PFSK-1 (cell line): ENCODE measurements at regions not wholly inside any gene's neighbourhood (a gene's known extent, or its start where the extent isn't known, plus 50 kb on each side); places are given as distances from the start of the nearest gene placed in this dataset.

ENCODE experiments used
- FOXP2 ChIP-seq: optimal IDR thresholded peaks from 2 replicates; pipeline ENCODE3; 2011; ENCODE audit warnings: borderline replicate concordance, control low read depth, inconsistent platforms; ENCODE audit not compliant: insufficient read depth; ENCODE audit errors: extremely low read length, extremely low read depth
- POLR2AphosphoS5 ChIP-seq: IDR thresholded peaks from 2 replicates; pipeline ENCODE4 v1.6.1; 2012; ENCODE audit warnings: low read depth, mild to moderate bottlenecking, control low read depth, low read length, moderate library complexity
- REST ChIP-seq, 2 experiments: IDR thresholded peaks; 2 replicates each; pipeline versions ENCODE4 v1.6.1 to v1.8.0; 2011 to 2012; ENCODE audit warnings: low read depth in 2 of 2, low read length in 2 of 2, control low read depth in 1 of 2, inconsistent platforms in 1 of 2, mild to moderate bottlenecking in 1 of 2, moderate library complexity in 1 of 2; ENCODE audit not compliant: insufficient read depth in 1 of 2
- SIN3A ChIP-seq: IDR thresholded peaks from 2 replicates; pipeline ENCODE4 v1.6.1; 2012; ENCODE audit warnings: mild to moderate bottlenecking, low read length, moderate library complexity, borderline replicate concordance; ENCODE audit not compliant: insufficient read depth
- TAF1 ChIP-seq: IDR thresholded peaks from 2 replicates; pipeline ENCODE4 v1.6.1; 2012; ENCODE audit warnings: low read length, control low read depth, borderline replicate concordance; ENCODE audit not compliant: insufficient read depth

GRCh38 chr2:12435430-12436222 lies 281.1 kb upstream of the TRIB2 start:
- TF ChIP-seq FOXP2 (no peak), TAF1 (no peak), POLR2AphosphoS5 (no peak)

GRCh38 chr2:12436483-12436882 lies 280.3 kb upstream of the TRIB2 start:
- TF ChIP-seq SIN3A (no peak), FOXP2 (no peak)

GRCh38 chr2:12436935-12437561 lies 279.7 kb upstream of the TRIB2 start:
- TF ChIP-seq TAF1 (no peak), POLR2AphosphoS5 (no peak), REST (IDR thresholded peaks at IDR 0.05; ENCODE audit: insufficient read depth in 1 of 2, low read depth in 2 of 2, low read length in 2 of 2) (no peak), SIN3A (no peak), FOXP2 (no peak)

- TF ChIP-seq TAF1: no peak
- no peak for TF ChIP-seq REST (IDR thresholded peaks at IDR 0.05; ENCODE audit: insufficient read depth in 1 of 2, low read depth in 2 of 2, low read length in 2 of 2)
- TF ChIP-seq FOXP2: no peak
- TF ChIP-seq SIN3A: no peak
- TF ChIP-seq POLR2AphosphoS5: no peak
Observed at GRCh38 chr2:12440731-12441130, 276.0 kb upstream of the TRIB2 start.

- no peak for TF ChIP-seq FOXP2
- TF ChIP-seq POLR2AphosphoS5: no peak
- no peak for TF ChIP-seq SIN3A
- no peak for TF ChIP-seq TAF1
- TF ChIP-seq REST (IDR thresholded peaks at IDR 0.05; ENCODE audit: insufficient read depth in 1 of 2, low read depth in 2 of 2, low read length in 2 of 2): no peak
Observed at GRCh38 chr2:12441750-12442475, 274.8 kb upstream of the TRIB2 start.

- no peak for TF ChIP-seq REST (IDR thresholded peaks at IDR 0.05; ENCODE audit: insufficient read depth in 1 of 2, low read depth in 2 of 2, low read length in 2 of 2)
- no peak for TF ChIP-seq SIN3A
- no peak for TF ChIP-seq FOXP2
- no peak for TF ChIP-seq TAF1
- TF ChIP-seq POLR2AphosphoS5: no peak
Observed at GRCh38 chr2:12442476-12442847, 274.3 kb upstream of the TRIB2 start.
